ENCODE measurements at regions not wholly inside any gene's neighbourhood (a gene's known extent, or its start where the extent isn't known, plus 50 kb on each side); places are given as distances from the start of the nearest gene placed in this dataset.

DNA sequence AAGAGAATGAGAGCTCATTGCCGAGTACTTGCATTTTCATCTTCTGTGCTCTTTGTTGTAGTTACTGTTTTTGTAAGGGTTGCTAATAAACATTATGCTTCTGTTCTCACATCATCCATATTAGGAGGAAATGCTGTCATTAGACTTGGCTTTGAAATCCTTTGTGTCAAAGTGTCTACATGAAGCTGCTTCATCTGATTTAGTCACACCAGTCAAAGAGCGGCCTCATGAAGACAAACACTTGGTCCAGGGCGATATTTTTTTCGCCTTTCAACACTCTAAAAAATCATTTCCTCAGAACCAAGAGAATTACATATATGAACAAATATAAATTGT lies 105.0 kb downstream of the SPRY2 start:
- peaks cover 34% of the 10 kb centered on the region for H3K4me1 Mint-ChIP-seq (ENCODE audit: low read depth)
- no peaks in the 10 kb centered on the region for H3K9me3 Mint-ChIP-seq
- TF ChIP-seq CTCF (IDR thresholded peaks at IDR 0.05) = no peak
- no peaks in the 10 kb centered on the region for H3K36me3 Mint-ChIP-seq (ENCODE audit: low read depth)
- no peak overlapping the region for H3K4me3 Mint-ChIP-seq
- DNase-seq = no peak
- H3K27me3 Mint-ChIP-seq (ENCODE audit: insufficient read depth) = no peaks in the 10 kb centered on the region
- H3K27ac Mint-ChIP-seq = no peak overlapping the region

- H3K27ac Mint-ChIP-seq = no peak overlapping the region
- H3K27me3 Mint-ChIP-seq (ENCODE audit: insufficient read depth) = no peaks in the 10 kb centered on the region
- H3K36me3 Mint-ChIP-seq (ENCODE audit: low read depth) = no peaks in the 10 kb centered on the region
- H3K4me1 Mint-ChIP-seq (ENCODE audit: low read depth) = peaks cover 34% of the 10 kb centered on the region
- no peaks in the 10 kb centered on the region for H3K9me3 Mint-ChIP-seq
- no peak for TF ChIP-seq CTCF (IDR thresholded peaks at IDR 0.05)
- no peak overlapping the region for H3K4me3 Mint-ChIP-seq
- no peak for DNase-seq
Observed at GRCh38 chr13:80235166-80235966, 105.6 kb downstream of the SPRY2 start.

DNA sequence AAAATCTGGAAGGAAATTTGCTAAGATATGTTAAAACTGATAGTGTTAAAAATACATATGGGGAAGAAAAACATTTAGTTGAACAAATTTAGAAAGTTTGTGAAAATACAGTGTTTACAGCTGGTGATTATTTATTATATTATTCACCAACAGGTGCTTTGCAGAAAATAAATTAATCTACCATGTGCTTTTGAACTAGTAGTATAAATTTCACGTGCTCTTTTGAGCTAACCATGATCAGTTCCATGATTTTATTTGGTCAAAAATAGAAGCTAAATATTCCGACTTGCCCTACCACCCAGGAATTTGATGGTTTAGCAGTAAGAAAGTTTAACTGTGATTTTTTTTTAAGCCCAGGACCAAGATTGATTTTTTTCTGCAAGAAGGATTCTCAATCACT lies 113.3 kb downstream of the SPRY2 start:
- no peak for TF ChIP-seq CTCF (IDR thresholded peaks at IDR 0.05)
- Mint-ChIP-seq H3K27me3 (ENCODE audit: insufficient read depth) (no peaks in the 10 kb centered on the region), H3K4me3 (no peak overlapping the region)

GRCh38 chr13:80226645-80227044 lies 114.3 kb downstream of the SPRY2 start:
- Mint-ChIP-seq H3K27me3 (ENCODE audit: insufficient read depth) (no peaks in the 10 kb centered on the region), H3K9me3 (no peaks in the 10 kb centered on the region), H3K4me1 (ENCODE audit: low read depth) (peaks cover 4% of the 10 kb centered on the region; the same call in 1 of the 2 replicates), H3K4me3 (no peak overlapping the region), H3K27ac (no peak overlapping the region), H3K36me3 (ENCODE audit: low read depth) (peaks cover 5% of the 10 kb centered on the region; the same call in 1 of the 2 replicates)
- TF ChIP-seq CTCF (IDR thresholded peaks at IDR 0.05) = no peak
- DNase-seq = no peak

More for the DNA sequence above, 113.3 kb downstream of the SPRY2 start:
- Mint-ChIP-seq H3K4me1 (ENCODE audit: low read depth) (peaks cover 4% of the 10 kb centered on the region; the same call in 1 of the 2 replicates), H3K36me3 (ENCODE audit: low read depth) (peaks cover 5% of the 10 kb centered on the region; the same call in 1 of the 2 replicates), H3K27ac (no peak overlapping the region), H3K9me3 (no peaks in the 10 kb centered on the region)
- no peak for DNase-seq

- H3K27me3 Mint-ChIP-seq (ENCODE audit: insufficient read depth) = no peaks in the 10 kb centered on the region
- H3K4me3 Mint-ChIP-seq = no peak overlapping the region
- H3K27ac Mint-ChIP-seq = no peak overlapping the region
- DNase-seq = no peak
- no peaks in the 10 kb centered on the region for H3K9me3 Mint-ChIP-seq
- H3K36me3 Mint-ChIP-seq (ENCODE audit: low read depth) = peaks cover 5% of the 10 kb centered on the region; the same call in 1 of the 2 replicates
- H3K4me1 Mint-ChIP-seq (ENCODE audit: low read depth) = 0 out of 2 replicates have a peak, but pooled peaks cover 4% of the 10 kb centered on the region
- no peak for TF ChIP-seq CTCF (IDR thresholded peaks at IDR 0.05)
Observed at GRCh38 chr13:80224468-80224867, 116.5 kb downstream of the SPRY2 start.

Measured in HFFc6 (cell line).